ENCODE measurements at regions not wholly inside any gene's neighbourhood (a gene's known extent, or its start where the extent isn't known, plus 50 kb on each side); places are given as distances from the start of the nearest gene placed in this dataset.
A peak's percentile ranks its signal among the peaks of the same experiment; 100 is the strongest.
"Not testable (repeated sequence)": the region's sequence is repeated elsewhere in the genome, so short reads cannot be mapped to it uniquely, and the experiment has no call there.

- DNase-seq (ENCODE audit: low read depth): not testable (repeated sequence)
Observed at GRCh38 chr4:123537906-123538402, 141.4 kb downstream of the SPRY1 start.

GRCh38 chr4:123545667-123546572, 149.3 kb downstream of the SPRY1 start:
- no peak for DNase-seq (ENCODE audit: low read depth)

- no peak for DNase-seq (ENCODE audit: low read depth)
Observed at GRCh38 chr4:123546573-123547060, 150.0 kb downstream of the SPRY1 start.

- DNase-seq (ENCODE audit: low read depth): no peak
Observed at GRCh38 chr4:123547216-123548165, 150.9 kb downstream of the SPRY1 start.

- DNase-seq (ENCODE audit: low read depth): no peak
Observed at GRCh38 chr4:123553279-123553678, 156.7 kb downstream of the SPRY1 start.

GRCh38 chr4:123553733-123554637, 157.4 kb downstream of the SPRY1 start:
- no peak for DNase-seq (ENCODE audit: low read depth)

GRCh38 chr4:123554801-123555232, 158.2 kb downstream of the SPRY1 start:
- DNase-seq (ENCODE audit: low read depth): no peak

GRCh38 chr4:123555233-123555806, 158.7 kb downstream of the SPRY1 start:
- no peak for DNase-seq (ENCODE audit: low read depth)

- DNase-seq (ENCODE audit: low read depth): no peak
Observed at GRCh38 chr4:123555807-123556273, 159.2 kb downstream of the SPRY1 start.

- DNase-seq (ENCODE audit: low read depth): no peak
Observed at GRCh38 chr4:123556526-123556925, 159.9 kb downstream of the SPRY1 start.

GRCh38 chr4:123557857-123558536, 161.4 kb downstream of the SPRY1 start:
- DNase-seq (ENCODE audit: low read depth): no peak

- no peak for DNase-seq (ENCODE audit: low read depth)
Observed at GRCh38 chr4:123558865-123559264, 162.3 kb downstream of the SPRY1 start.

- DNase-seq (ENCODE audit: low read depth): no peak
Observed at GRCh38 chr4:123559955-123560871, 163.6 kb downstream of the SPRY1 start.

- no peak for DNase-seq (ENCODE audit: low read depth)
Observed at GRCh38 chr4:123561525-123561924, 164.9 kb downstream of the SPRY1 start.

- no peak for DNase-seq (ENCODE audit: low read depth)
Observed at GRCh38 chr4:123562994-123563750, 166.6 kb downstream of the SPRY1 start.

- peak; percentile 8 for DNase-seq (ENCODE audit: low read depth)
Observed at GRCh38 chr4:123564758-123565346, 168.3 kb downstream of the SPRY1 start.

- no peak for DNase-seq (ENCODE audit: low read depth)
Observed at GRCh38 chr4:123568936-123569335, 172.3 kb downstream of the SPRY1 start.

- no peak for DNase-seq (ENCODE audit: low read depth)
Observed at GRCh38 chr4:123569541-123569940, 172.9 kb downstream of the SPRY1 start.

Measured in stimulated activated CD8-positive, alpha-beta memory T cell treated with anti-CD3 and anti-CD28 coated beads, Interleukin-15, amount 100 ng/mL, for 1 hour (primary cell).